GM19324 (cell line): ENCODE measurements at regions not wholly inside any gene's neighbourhood (a gene's known extent, or its start where the extent isn't known, plus 50 kb on each side); places are given as distances from the start of the nearest gene placed in this dataset.

Source experiments
- ATAC-seq: cut with Tn5 transposase; IDR thresholded peaks from one replicate; pipeline ENCODE4 v1.9.1; 2021; ENCODE audit warnings: mild to moderate bottlenecking, moderate library complexity; ENCODE audit not compliant: unreplicated experiment, low FRiP score

DNA sequence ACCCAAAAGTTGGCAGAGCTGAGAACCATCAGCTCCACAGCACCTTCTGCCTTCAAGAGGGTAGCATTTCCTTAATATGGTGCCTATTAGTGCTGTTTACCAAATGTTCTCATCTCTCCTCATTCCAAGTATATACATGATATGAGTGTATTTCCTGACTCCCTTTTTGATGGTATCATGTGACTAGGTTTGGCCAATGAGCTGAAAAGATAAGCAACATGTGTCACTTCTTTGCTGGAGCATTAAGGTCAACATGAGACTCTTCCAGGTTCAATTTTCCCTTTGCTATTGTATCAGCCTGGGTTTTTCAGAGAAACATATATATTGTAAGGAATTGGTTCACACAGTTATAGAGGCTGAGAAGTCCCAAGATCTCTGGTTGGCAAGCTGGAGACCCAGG lies 310.9 kb downstream of the HRH4 start:
- no peak for ATAC-seq

DNA sequence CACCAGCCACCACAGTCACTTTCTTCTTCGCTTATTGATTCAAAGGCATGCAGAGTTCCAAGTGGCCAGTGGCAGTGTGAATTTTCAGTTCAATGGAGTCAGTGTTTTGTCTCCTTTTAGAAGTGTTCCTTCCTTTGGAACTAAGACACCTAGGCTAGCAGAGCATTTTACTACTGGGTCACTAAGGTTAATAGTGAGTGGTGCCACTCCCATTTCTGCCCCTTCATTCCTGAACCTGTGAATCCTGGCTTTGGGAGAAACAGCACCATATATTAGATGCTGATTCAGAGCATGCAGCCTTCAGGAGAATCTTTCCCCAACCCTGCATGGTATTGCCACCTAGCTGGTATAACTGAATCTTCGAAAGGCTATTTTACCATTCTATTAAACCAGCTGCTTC lies 312.7 kb downstream of the HRH4 start:
- no peak for ATAC-seq

DNA sequence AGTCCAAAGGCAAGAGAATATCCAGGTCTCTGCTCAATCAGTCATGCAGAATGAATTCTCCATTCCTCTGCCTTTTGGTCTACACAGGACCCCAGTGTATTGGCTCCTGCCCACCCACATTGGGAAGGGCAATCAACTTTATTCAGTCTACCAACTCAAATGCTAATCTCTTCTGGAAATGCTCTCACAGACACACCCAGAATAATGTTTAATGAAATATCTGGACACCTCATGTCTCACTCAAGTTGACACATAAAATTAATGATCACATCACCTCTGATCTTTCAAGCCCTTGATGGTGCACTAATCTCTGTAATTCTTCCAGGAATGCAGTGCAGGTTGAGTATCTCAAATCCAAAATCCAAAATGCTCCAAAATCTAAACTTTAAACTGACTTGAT lies 315.6 kb downstream of the HRH4 start:
- no peak for ATAC-seq

DNA sequence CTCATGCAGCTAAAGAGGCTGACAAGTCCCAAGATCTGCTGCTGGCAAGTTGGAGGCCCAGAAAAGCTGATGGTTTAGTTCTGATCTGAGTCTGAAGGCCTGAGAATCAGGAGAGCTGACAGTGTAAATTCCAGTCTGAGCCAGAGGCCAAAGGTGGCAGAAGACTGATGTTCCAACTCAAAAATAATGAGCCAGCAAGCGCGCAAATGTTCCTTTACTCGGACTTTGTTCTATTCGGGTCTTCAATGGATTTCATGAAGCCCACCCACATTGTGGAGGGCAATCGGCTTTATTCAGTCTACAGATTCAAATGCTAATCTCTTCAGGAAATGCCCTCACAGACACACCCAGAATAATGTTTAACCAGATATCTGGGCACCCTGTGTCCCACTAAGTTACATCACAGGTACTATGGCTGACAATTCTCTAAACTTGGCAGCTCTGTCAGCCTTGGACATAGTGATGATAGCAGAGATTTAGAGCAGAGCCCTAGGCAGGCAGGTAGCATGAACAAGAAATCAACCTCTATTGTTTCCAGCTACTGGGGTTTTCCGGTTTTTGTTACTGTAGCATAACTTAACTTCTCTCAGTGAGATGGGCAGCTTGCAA lies 318.5 kb downstream of the HRH4 start:
- no peak for ATAC-seq

DNA sequence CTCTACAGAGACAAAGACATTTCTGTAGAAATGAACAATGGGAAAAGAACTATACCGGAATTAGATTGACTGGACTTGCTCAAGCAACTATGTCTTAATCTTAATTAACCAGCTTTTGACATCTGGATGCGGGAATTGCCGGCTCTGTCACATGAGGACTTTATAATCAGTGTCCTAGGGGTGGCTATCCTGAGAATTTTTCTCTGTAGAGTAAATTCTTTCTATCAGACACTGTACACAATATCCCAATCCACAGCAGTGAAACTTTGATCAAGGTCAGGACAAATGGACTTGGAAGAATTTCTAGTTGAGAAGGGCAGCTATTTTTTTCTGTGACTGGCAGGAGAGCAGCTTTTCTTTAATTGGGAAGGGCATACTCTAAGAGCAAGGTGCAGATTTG lies 322.1 kb downstream of the HRH4 start:
- no peak for ATAC-seq

DNA sequence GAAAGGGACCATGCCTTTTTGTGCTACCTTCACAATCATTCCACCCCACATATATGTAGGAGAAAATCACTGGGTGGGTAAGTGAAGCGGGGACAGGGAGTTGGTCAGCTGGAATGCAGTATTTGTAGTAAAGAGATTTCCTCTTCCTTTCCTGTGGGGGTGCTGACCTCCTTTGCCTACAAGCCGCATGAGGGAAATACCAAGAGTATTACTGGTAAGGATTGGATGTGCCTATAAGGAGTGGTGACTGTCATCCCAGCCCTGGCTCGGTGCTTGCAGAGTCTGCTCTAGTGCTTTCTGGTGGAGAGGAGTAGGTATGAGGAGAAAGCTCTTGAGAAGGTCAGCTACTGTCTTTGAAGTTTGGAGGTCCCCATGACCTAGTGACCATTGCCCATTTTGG lies 324.6 kb downstream of the HRH4 start:
- ATAC-seq: no peak

DNA sequence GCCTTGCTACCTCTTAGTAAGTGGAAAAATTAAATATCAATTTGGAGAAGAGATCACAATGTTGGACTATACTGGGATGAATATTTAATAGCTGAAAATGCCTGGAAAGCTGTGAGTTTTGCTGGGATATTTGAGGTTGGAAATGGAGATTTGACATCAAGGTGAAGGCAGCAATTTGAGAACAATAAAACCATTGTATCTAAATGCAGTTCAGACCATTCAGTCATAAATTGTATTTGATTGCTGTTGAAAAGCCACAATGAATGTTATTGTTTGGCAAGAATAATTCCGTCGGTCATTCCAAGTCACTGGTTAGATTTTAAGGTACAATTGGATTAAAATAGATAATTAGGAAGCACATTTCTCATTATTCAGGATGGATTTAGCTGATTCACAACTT lies 325.6 kb downstream of the HRH4 start:
- no peak for ATAC-seq

DNA sequence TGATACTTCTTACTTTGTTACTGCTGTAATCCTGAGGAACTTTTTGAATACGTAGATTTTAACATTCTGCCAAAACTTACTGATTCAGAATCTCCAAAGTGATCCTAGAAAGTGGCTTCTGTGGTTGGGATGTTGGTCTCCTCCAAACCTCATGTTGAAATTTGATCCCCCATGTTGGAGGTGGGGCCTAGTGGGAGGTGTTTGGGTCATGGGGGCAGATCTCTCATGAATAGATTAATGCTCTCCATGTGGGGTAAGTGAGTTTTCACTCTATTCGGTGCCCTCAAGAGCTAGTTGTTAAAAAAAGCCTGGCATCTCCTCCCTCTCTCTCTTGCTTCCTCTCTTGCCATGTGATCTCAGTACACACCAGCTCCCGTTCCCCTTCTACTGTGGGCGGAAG lies 329.9 kb downstream of the HRH4 start:
- ATAC-seq: no peak

DNA sequence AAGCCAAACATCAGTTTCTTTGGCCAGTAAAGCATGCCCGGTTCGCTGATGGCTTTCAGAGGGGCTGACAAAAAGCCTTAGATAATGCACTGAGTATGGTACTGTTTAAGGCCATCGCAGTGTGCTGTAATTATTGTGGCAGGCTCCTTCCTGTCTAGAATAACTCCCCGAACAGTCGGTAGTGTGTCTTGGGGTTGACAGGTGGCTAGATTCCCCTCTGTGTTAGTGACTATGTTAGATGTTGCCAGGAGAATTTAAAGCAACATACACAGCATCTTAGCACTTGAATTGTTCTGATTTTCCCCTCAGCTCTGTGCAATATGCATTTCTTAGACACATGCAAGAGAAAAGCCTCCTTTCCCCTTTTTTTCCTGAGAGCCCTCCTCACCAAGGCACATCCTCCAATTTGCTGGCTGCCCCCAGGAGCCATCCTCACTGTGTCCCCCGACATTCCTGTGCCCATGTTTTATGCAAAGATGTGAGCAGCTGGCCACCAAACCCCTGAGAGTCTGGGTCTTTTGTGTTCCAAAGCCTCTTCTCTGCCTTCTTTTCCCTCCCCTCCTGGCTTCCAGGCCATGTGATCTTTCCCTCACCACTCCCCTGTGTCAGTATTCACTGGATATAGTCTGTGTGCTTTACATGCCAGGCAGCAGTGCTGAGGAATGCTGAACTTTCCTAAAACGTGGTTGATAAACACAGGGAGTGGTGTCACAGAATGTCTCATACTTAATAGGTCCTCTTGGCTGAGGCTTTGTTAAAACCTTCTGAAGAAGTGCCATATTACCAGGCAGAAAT lies 331.5 kb downstream of the HRH4 start:
- no peak for ATAC-seq

DNA sequence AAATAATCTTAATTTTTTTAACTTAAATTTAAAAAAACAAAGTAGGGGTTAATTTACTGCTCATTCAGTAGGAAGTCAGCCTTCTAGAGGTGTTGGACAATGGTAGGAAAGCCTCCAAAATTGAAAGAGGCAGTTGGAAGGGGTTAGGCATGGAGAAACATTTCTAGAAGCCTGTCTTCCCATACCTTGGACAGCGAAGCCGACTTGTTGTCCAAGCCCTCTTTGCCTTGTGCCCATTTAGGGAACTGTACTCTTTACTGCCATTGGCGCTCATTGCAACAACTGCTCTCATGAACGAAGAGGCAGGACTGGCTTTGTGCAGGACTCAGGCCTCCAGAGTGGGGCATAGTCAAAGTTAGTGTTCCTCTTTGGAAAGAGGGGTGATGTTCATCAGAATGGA lies 333.3 kb downstream of the HRH4 start:
- ATAC-seq: no peak

DNA sequence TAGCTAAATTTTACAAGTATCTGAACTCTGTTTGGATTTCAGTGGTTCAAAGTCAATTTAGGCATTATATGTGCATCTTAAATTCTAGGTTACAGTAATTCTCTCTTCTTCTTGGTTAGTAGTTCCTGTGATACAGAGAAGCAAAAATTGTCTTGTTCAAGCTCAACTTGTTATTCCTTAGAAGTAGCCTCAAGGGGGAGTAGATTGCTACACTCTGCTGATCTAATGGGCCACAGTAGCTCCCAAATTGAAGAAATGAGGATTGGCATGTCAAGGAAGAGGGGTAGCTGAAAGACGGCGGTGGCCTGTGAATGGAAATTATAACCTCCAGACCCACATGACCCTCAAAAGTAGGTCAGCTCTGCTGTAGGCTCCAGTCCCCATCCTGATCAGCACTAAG lies 334.7 kb downstream of the HRH4 start:
- ATAC-seq: no peak

DNA sequence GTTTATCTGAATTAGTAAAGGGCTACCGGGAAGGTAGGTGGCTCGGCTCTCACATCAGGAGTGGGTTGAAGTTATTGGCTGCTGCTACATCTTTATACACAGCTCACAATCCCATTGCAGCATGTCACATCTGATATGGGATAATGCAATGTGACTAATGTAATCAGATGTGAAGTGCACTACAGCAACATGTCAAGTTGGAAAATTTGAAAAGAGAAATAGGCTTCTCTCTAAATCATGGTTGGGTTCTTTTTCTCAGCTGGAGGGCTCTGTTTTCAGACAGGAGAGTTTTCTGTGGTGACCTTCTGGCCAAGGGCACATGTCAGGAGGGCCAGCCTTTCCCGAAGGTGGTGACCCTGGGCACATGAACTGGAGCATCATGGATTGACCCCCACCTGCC lies 337.5 kb downstream of the HRH4 start:
- no peak for ATAC-seq

DNA sequence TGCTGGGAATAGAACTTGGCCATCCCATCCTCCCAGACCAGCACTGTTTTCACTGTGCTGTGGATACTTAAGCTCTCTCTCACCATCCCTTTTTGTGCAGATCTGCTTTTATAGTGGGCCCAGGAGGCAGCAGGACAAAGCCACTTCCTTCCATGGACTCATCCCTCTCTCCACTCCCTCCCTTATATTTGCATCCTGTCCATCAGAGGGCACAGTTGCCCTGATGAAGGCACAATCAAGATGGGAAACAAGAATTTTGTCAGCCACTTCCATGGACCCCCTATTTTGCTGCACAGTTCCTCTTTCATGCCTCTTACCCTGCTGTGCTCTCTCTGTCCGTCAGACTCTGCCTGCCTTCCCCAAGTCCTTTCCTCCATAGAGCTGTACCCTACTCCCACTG lies 338.7 kb downstream of the HRH4 start:
- ATAC-seq: no peak

DNA sequence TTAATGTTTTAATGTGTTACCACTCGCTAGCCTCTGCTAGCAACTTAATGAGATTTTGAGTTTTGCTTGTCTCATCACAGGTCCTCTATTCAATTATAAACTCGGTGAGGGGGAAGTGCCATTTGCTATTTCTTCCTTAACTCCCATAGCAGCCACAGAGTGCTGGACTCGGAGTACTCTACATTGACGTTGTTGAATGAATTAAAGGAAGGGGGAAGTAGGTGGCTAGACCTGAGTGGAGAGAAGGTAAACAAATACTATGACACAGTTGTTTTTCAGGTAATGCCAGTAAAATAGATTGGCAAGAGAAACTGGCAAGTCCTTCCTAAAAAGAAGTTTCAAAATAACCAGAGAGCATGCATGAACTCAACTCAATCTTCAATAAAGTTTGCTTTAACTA lies 339.3 kb downstream of the HRH4 start:
- ATAC-seq: no peak

DNA sequence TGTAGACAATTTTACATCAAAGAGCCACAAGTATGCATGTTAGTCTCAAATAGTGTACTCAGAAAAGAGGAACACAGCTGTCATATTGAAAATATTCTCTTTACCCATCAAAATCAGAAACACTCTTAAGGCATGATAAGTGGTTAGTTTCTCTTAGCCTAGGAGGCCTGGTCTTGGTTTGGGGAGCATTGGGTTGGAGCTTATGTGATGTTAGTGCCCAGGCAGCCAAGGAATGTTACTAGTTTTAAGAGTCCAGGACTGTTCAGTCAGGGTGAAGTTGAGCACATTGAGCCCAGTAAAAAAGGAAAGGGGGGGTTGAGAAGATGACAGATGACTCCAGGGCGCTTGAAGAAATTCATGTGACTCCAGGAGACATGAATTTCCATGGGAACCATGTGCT lies 340.6 kb downstream of the HRH4 start:
- ATAC-seq: no peak

DNA sequence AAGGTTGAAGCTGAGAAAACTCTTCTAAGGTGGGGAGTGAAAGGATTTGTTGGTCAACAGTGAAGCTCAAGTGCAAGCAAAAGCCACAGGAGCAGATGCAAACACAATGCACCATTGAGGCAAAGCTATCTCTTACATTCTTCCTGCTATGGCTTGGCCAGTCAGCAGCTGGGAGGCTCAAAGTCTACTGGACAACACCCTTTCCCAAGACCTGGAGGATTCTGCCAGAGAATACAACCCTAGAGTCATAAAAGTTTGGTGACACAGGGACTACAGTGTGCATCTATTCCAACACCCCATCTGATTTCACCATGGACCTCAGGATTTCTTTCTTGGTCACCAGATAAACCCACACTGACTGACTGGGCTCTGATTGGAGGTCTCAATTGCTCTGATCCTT lies 342.0 kb downstream of the HRH4 start:
- ATAC-seq: no peak

DNA sequence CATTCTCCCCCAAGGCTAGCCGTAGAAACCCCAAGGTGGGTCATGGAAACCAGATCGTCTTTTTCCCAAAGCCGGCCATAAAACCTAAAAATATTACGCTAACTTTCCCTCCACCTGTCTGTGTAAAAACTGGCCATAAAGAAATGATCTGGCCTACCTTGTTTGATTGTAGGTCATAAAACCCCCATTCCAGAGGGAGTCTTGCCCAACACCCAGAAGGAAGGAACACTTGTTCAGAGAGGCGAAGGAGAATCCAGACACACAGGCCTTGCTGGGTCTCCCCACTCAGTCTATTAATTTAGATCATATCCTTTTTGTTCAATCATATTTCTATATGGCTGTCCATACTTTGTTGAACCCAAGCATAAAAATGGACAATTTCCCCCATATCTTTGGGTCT lies 344.7 kb downstream of the HRH4 start:
- no peak for ATAC-seq

DNA sequence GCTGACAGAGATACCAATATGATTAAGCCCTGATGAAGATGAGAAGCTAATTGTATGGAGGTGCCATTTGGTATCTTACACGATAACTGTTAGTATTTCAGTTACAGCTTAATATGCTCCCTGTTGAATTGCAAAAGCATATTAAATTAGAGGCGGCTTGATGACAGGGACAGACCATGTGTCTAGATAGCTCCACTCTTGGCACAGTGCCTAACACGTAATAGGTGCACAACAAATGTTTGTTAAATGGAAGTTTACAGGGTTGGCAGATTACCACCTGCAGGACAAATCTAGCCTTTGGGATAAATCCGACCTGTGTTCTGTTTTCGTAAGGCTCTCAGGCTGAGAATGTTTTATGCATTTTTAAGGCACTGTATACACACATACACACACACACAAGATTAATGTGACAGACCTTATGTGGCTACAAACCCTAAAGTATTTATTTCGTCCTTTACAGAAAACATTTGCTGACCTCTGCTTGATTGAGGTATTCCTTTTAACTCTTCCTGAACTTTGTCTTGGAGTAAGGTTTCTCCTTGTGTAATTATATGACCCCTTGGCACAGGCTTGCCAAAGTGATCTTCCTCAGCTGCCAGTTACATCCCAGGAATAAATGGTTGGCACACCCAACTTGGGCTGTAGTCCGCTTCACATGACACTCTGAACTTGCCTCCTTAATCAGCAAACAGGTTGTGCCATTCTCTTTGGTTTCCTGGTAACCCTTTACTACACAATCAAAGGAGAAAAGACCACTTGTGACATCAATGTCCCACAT lies 348.9 kb downstream of the HRH4 start:
- ATAC-seq: no peak

DNA sequence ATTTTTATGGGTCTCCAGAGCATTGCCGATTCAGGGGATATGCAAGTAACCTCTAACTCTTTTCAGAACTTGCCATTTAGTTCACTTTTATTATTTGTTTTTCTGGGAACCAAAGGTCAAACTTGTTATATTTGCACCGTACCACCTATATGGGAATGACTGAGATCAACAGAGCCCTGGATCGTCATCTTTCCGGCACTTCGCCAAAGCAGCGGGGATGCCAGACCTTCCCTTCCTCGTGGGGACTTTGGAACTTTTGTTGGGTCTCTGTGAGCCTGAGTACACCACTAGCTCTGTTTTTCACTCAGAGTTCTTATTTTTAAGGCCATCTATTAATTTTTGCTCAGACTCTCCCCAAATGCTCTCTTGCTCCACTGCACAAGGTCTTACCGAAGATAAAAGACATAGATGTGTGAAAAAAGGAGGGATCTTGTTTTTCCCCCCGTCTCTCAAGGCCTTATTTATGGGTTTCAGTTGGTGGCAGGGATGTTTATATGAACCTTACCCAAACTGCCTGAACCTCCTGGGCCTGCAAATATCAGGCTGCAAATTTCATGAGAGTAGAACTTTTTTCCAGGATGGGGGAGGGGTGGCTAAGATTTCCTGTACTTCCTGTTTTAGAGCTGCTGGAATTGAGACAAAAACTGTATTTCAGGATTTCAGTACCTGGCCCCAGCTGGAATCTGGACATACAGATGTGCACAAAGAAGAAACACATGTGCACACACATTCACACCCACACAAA lies 350.3 kb downstream of the HRH4 start:
- ATAC-seq: no peak

DNA sequence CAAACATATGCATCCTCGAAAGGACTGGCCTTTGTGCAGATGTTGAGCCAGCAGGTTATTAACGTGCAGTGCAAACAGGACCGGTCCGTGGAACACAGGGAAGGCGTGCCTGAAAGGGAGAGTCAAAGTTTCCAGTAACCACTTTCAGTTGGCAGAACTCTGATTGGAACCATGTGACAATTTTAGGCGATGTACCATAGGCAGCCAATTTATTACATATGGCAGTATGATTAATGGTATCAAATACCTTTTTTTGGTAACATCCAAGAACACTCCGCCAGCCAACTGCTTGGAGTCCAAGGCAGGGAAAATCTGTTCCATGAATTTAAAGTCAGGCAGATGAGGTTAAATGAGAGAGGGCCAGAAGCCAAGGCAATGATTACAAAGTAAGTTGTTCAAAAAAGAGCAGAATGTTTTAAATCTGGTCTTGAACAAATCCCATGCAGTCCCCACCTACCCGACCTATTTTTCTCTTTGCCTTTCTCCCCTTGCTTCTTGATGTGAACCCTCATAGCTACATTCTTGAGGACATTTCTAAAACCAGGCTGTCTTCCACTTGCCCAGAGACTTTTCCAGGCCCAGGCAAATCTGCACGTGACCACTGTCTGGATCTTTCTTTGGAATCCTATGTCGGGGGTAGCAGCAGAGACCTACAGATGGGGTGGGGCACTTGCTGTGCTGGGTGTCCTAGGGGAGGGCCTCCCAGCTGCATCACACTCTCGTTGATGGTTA lies 351.7 kb downstream of the HRH4 start:
- ATAC-seq: no peak
